D341Med (cell line): ENCODE measurements at regions not wholly inside any gene's neighbourhood (a gene's known extent, or its start where the extent isn't known, plus 50 kb on each side); places are given as distances from the start of the nearest gene placed in this dataset.
A peak's percentile ranks its signal among the peaks of the same experiment; 100 is the strongest.

ENCODE experiments used
- DNase-seq: peaks from one replicate; pipeline ENCODE4 v3.0.0; 2012; ENCODE audit warnings: low spot score

- DNase-seq, result no peak
Measured at GRCh38 chr3:105214590-105214989, 152.1 kb upstream of the ALCAM start.

GRCh38 chr3:105222568-105223093 is 144.1 kb upstream of the ALCAM start:
- DNase-seq, result no peak

- DNase-seq, result no peak
Measured at GRCh38 chr3:105223815-105224214, 142.9 kb upstream of the ALCAM start.

- DNase-seq, result no peak
Measured at GRCh38 chr3:105228696-105229095, 138.0 kb upstream of the ALCAM start.

GRCh38 chr3:105232553-105232952 is 134.2 kb upstream of the ALCAM start:
- no peak for DNase-seq

- DNase-seq, result no peak
Measured at GRCh38 chr3:105233010-105233409, 133.7 kb upstream of the ALCAM start.

- no peak for DNase-seq
Measured at GRCh38 chr3:105235221-105235620, 131.5 kb upstream of the ALCAM start.

- no peak for DNase-seq
Measured at GRCh38 chr3:105235785-105236184, 130.9 kb upstream of the ALCAM start.

- DNase-seq, result no peak
Measured at GRCh38 chr3:105238367-105238766, 128.3 kb upstream of the ALCAM start.

GRCh38 chr3:105243076-105243475 is 123.6 kb upstream of the ALCAM start:
- DNase-seq, result no peak

- DNase-seq, result peak; percentile 47
Measured at GRCh38 chr3:105246536-105246935, 120.2 kb upstream of the ALCAM start.

GRCh38 chr3:105253225-105253624 is 113.5 kb upstream of the ALCAM start:
- DNase-seq, result peak; percentile 48

GRCh38 chr3:105254154-105254553 is 112.6 kb upstream of the ALCAM start:
- DNase-seq, result no peak

GRCh38 chr3:105255350-105255749 is 111.4 kb upstream of the ALCAM start:
- no peak for DNase-seq

- no peak for DNase-seq
Measured at GRCh38 chr3:105259496-105259895, 107.2 kb upstream of the ALCAM start.

GRCh38 chr3:105260385-105260784 is 106.3 kb upstream of the ALCAM start:
- DNase-seq, result no peak

- no peak for DNase-seq
Measured at GRCh38 chr3:105274536-105274935, 92.2 kb upstream of the ALCAM start.

- no peak for DNase-seq
Measured at GRCh38 chr3:105274958-105275357, 91.8 kb upstream of the ALCAM start.

GRCh38 chr3:105277656-105278055 is 89.1 kb upstream of the ALCAM start:
- no peak for DNase-seq

GRCh38 chr3:105278688-105279087 is 88.0 kb upstream of the ALCAM start:
- DNase-seq, result no peak

GRCh38 chr3:105281989-105282388 is 84.7 kb upstream of the ALCAM start:
- DNase-seq, result no peak

- no peak for DNase-seq
Measured at GRCh38 chr3:105284876-105285275, 81.8 kb upstream of the ALCAM start.

GRCh38 chr3:105285653-105286241 is 81.0 kb upstream of the ALCAM start:
- no peak for DNase-seq

GRCh38 chr3:105293441-105293840 is 73.3 kb upstream of the ALCAM start:
- no peak for DNase-seq
